ENCODE measurements at regions not wholly inside any gene's neighbourhood (a gene's known extent, or its start where the extent isn't known, plus 50 kb on each side); places are given as distances from the start of the nearest gene placed in this dataset.

DNA sequence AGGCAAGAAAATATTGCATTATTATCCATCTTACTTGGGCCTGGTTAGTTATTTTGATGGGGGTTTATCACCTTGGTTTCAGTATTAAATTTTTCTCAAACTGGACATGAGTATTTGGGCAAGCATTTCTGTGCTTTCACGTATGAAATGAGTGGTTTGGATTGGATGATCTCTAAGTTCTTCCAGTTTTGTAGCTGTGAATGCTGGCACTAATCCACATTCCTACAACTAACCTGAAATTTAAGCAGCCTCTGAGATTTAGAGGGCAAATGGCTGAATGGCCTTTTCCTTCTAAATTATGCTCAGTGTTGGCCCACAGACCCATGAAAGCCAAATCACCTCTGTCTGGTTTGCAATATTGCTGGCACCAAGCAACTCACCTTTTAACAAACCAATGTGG is 475.0 kb upstream of the B3GALT2 start:
- Histone ChIP-seq H3K27ac (no peak overlapping the region), H3K9me3 (no peaks in the 10 kb centered on the region), H3K4me1 (no peaks in the 10 kb centered on the region), H3K36me3 (no peaks in the 10 kb centered on the region), H3K4me3 (no peak overlapping the region), H3K27me3 (no peaks in the 10 kb centered on the region)
- intact Hi-C loops (cut with DNase I; ENCODE audit: low total_unique reads) (no loop called here), in situ Hi-C loops (cut with MboI; ENCODE audit: low sequenced_read_pairs in 4 of 4) (no loop called here)
- no peak for TF ChIP-seq POLR2A (IDR thresholded peaks at IDR 0.05)
- TF ChIP-seq, protein P1, sequence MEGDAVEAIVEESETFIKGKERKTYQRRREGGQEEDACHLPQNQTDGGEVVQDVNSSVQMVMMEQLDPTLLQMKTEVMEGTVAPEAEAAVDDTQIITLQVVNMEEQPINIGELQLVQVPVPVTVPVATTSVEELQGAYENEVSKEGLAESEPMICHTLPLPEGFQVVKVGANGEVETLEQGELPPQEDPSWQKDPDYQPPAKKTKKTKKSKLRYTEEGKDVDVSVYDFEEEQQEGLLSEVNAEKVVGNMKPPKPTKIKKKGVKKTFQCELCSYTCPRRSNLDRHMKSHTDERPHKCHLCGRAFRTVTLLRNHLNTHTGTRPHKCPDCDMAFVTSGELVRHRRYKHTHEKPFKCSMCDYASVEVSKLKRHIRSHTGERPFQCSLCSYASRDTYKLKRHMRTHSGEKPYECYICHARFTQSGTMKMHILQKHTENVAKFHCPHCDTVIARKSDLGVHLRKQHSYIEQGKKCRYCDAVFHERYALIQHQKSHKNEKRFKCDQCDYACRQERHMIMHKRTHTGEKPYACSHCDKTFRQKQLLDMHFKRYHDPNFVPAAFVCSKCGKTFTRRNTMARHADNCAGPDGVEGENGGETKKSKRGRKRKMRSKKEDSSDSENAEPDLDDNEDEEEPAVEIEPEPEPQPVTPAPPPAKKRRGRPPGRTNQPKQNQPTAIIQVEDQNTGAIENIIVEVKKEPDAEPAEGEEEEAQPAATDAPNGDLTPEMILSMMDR (IDR thresholded peaks at IDR 0.05 in 4 of 5, conservative IDR thresholded peaks at IDR 0.05 in 1 of 5), result no peak
- no peak for DNase-seq
- ATAC-seq, result no peak

DNA sequence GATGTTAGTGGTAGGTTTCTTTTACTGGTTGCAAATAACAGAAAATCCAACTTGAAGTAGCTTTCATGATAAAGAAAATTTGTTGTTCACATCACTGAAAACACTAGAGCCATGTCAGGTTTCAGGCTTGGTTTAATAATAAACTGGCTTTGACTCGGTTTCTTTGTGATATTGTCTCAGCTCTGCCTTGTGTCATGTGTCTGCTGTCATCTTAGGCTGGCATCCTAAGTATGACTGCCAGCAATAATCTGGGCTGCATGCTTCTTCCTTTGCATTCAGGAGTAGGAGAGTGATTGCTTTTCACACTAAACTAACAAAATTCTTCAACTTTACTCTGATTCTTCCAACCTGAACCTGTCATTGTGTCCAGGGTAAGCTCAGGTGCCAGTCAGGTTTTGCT is 474.0 kb upstream of the B3GALT2 start:
- intact Hi-C loops (cut with DNase I; ENCODE audit: low total_unique reads), result no loop called here

DNA sequence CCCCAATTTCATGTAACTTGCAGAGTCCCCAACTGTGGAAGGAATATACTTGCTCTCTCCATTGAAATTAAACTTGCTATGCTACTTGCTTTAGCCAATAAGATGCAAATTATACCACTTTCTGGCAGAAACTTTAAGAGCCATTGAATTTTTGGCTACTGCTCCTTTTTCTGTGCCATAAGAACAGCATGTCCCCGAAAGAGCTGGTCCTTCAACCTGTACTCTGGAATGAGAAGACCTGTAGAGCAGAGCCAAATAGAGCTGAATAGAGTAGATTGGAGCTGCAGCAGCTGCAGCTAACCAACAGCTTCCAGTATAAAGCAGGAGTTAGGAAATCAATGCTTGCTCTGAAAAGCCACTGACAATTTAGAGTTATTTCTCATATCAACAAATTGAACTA is 472.3 kb upstream of the B3GALT2 start:
- Histone ChIP-seq H3K36me3 (no peaks in the 10 kb centered on the region), H3K27ac (no peak overlapping the region), H3K27me3 (no peaks in the 10 kb centered on the region), H3K4me3 (no peak overlapping the region), H3K9me3 (no peaks in the 10 kb centered on the region), H3K4me1 (no peaks in the 10 kb centered on the region)
- in situ Hi-C loops (cut with MboI; ENCODE audit: low sequenced_read_pairs in 4 of 4) (no loop called here), intact Hi-C loops (cut with DNase I; ENCODE audit: low total_unique reads) (no loop called here)
- DNase-seq, result no peak
- TF ChIP-seq, protein P1 (IDR thresholded peaks at IDR 0.05 in 4 of 5, conservative IDR thresholded peaks at IDR 0.05 in 1 of 5), result no peak
- TF ChIP-seq POLR2A (IDR thresholded peaks at IDR 0.05), result no peak
- no peak for ATAC-seq

More for the DNA sequence above, 474.0 kb upstream of the B3GALT2 start:
- ATAC-seq (no peak), DNase-seq (no peak)
- H3K36me3 ChIP-seq, result no peaks in the 10 kb centered on the region
- no peaks in the 10 kb centered on the region for H3K9me3 ChIP-seq
- TF ChIP-seq, protein P1 (IDR thresholded peaks at IDR 0.05 in 4 of 5, conservative IDR thresholded peaks at IDR 0.05 in 1 of 5), result no peak
- no peak for TF ChIP-seq POLR2A (IDR thresholded peaks at IDR 0.05)
- H3K27ac ChIP-seq, result no peak overlapping the region
- no peaks in the 10 kb centered on the region for H3K4me1 ChIP-seq
- in situ Hi-C loops (cut with MboI; ENCODE audit: low sequenced_read_pairs in 4 of 4), result no loop called here
- H3K27me3 ChIP-seq, result no peaks in the 10 kb centered on the region
- no peak overlapping the region for H3K4me3 ChIP-seq

DNA sequence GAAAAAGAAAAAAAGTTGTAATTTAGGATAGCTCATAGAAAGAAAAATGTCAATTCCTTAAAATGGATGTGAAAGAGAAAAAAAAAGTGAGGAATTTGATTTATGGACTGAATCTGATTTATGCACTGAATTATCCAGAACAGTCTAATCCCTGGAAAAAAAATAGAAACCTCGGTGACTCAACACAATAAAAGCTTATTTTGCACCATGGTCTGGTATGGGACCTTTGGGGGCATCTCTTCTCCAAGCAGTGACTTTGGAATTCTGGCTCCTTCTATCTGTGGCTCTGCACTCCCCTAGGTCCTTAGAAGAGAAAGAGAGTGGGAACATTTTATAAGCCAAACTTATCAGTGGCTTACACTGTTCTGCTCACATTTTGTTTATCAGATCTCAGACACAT is 471.7 kb upstream of the B3GALT2 start:
- H3K4me1 ChIP-seq, result no peaks in the 10 kb centered on the region
- in situ Hi-C loops (cut with MboI; ENCODE audit: low sequenced_read_pairs in 4 of 4), result no loop called here
- no peaks in the 10 kb centered on the region for H3K27me3 ChIP-seq
- H3K9me3 ChIP-seq, result no peaks in the 10 kb centered on the region
- ATAC-seq (no peak), DNase-seq (no peak)
- intact Hi-C loops (cut with DNase I; ENCODE audit: low total_unique reads), result no loop called here
- no peaks in the 10 kb centered on the region for H3K36me3 ChIP-seq
- no peak for TF ChIP-seq POLR2A (IDR thresholded peaks at IDR 0.05)
- TF ChIP-seq, protein P1 (IDR thresholded peaks at IDR 0.05 in 4 of 5, conservative IDR thresholded peaks at IDR 0.05 in 1 of 5), result no peak
- no peak overlapping the region for H3K4me3 ChIP-seq
- H3K27ac ChIP-seq, result no peak overlapping the region

DNA sequence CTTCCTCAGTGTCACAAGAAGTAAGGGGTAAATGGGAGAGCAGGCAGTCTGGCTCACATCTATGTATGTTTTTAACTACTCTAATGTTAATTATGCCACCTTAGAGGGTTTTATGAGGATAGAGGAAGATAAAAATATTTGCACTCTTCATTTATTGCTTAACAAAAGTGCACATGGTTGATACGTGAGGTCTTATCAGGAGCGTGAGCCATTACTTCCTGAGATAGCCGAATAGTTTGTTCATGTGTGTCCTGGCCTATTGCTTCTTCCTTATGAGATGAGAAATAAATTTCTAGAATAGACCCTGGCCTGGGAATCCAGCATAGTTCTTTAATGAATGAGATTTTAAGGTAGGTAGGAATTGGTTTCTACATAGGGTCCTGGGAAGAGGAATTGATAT is 471.1 kb upstream of the B3GALT2 start:
- H3K4me3 ChIP-seq, result no peak overlapping the region
- no peaks in the 10 kb centered on the region for H3K4me1 ChIP-seq
- H3K27me3 ChIP-seq, result no peaks in the 10 kb centered on the region
- no peak overlapping the region for H3K27ac ChIP-seq
- intact Hi-C loops (cut with DNase I; ENCODE audit: low total_unique reads) (no loop called here), in situ Hi-C loops (cut with MboI; ENCODE audit: low sequenced_read_pairs in 4 of 4) (no loop called here)
- DNase-seq (no peak), ATAC-seq (no peak)
- H3K36me3 ChIP-seq, result no peaks in the 10 kb centered on the region
- TF ChIP-seq, protein P1 (IDR thresholded peaks at IDR 0.05 in 4 of 5, conservative IDR thresholded peaks at IDR 0.05 in 1 of 5), result no peak
- TF ChIP-seq POLR2A (IDR thresholded peaks at IDR 0.05), result no peak
- no peaks in the 10 kb centered on the region for H3K9me3 ChIP-seq
